Psoas muscle (tissue), 7 donors: ENCODE measurements at regions not wholly inside any gene's neighbourhood (a gene's known extent, or its start where the extent isn't known, plus 50 kb on each side); places are given as distances from the start of the nearest gene placed in this dataset.

Experiments
- ATAC-seq, 4 donors: fragments of 200-7000 bp; cut with Tn5 transposase; one replicate each; pipeline ENCODE4 v1.9.1; 2020; ENCODE audit warnings: moderate library complexity in 3 of 4, mild to moderate bottlenecking in 2 of 4
- DNase-seq, 2 donors: peaks; one replicate each; pipeline ENCODE4 v3.0.0-alpha.2; 2020
- H3K27ac ChIP-seq: fragments of 200-600 bp; one replicate; pipeline ENCODE4 v1.8.0; 2022
- H3K27me3 ChIP-seq, 3 donors: fragments of 200-600 bp in 1 of 3; one replicate each; pipeline versions ENCODE4 v1.6.1 to v1.8.0; 2013 to 2022; ENCODE audit warnings: low read length in 2 of 3, mild to moderate bottlenecking in 2 of 3, moderate library complexity in 1 of 3; ENCODE audit not compliant: insufficient read depth in 3 of 3
- H3K36me3 ChIP-seq, 2 donors: fragments of 200-600 bp in 1 of 2; one replicate each; pipeline versions ENCODE4 v1.6.1 to v1.8.0; 2013 to 2022; ENCODE audit warnings: low read depth in 1 of 2, mild to moderate bottlenecking in 1 of 2, moderate library complexity in 1 of 2; ENCODE audit not compliant: insufficient read depth in 1 of 2
- H3K4me1 ChIP-seq: fragments of 200-600 bp; one replicate; pipeline ENCODE4 v1.8.0; 2022
- H3K4me3 ChIP-seq: fragments of 200-600 bp; one replicate; pipeline ENCODE4 v1.8.0; 2022; ENCODE audit warnings: mild to moderate bottlenecking
- H3K9me3 ChIP-seq: fragments of 200-600 bp; one replicate; pipeline ENCODE4 v1.8.0; 2022
- WGBS, 3 donors: extraction: QIAGEN DNeasy Blood & Tissue Kit; methylation state at CpG; one replicate each; pipeline versions ENCODE4 v1.1.6 to v1.1.7; 2013; 5-methylcytosine and 5-hydroxymethylcytosine counted together
- intact Hi-C, 2 donors: fragments of 100-400 bp; cut with DNase I; formaldehyde crosslinking; loops; one replicate each; pipeline versions ENCODE4 v1.11.0 to v1.14.2; 2022
- TF ChIP-seq, protein P1 (sequence below): fragments of 200-600 bp; IDR thresholded peaks from one replicate; pipeline ENCODE4 v1.8.0; 2022; ENCODE audit warnings: antibody characterized with exemption
- donor health status: healthy with polysubstance abuse.
- donor health status: DM: no; HTN: no; CAD: no; lungs with moderate emphysema.
- donor health status: Bipolar disorder and iron deficiency.
- donor health status: healthy.
- donor health status: DM: yes; HTN: yes; CAD: no.
- donor health status: DM: no; HTN: no; CAD: no.
- donor health status: DM: yes; HTN: yes; CAD: no.

DNA sequence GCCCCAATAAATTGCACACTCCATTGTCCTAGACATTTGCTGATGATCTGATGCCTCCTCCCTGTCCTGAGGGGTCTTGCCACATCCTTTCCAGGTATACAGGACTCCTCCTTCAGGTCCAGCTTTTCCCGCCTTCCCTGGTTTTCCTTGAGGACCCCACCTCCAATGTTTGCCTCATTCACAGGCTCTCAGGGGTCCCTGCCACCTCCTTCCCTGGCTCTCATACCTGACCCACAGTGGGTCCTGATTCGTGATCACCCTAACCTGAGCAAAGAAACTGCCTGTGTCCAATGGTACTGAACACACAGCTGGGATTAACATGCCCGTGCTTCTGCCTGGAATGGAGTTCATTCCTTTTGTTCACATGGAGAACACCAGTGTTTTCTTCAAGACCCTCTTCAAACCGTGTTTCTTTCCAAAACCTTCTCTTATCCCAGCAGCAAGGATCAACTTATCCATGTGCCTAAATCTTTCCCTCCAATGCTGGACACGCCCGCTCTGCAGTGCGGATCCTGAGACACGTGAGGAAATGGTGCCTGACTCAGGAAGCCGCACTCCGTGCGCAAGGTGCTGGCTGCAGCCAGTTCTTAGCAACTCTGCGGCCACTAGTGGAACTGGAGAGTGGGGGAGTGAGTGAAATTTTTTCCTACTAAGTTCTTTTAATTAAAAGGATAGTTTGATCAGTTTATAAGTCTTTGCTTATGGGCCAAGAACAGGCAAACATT lies 354.6 kb upstream of the SHH start:
- Histone ChIP-seq H3K4me1 (no peaks in the 10 kb centered on the region), H3K27me3 (no peaks in the 10 kb centered on the region), H3K36me3 (no peaks in the 10 kb centered on the region), H3K9me3 (no peaks in the 10 kb centered on the region), H3K4me3 (no peak overlapping the region), H3K27ac (no peak overlapping the region)
- TF ChIP-seq, protein P1, sequence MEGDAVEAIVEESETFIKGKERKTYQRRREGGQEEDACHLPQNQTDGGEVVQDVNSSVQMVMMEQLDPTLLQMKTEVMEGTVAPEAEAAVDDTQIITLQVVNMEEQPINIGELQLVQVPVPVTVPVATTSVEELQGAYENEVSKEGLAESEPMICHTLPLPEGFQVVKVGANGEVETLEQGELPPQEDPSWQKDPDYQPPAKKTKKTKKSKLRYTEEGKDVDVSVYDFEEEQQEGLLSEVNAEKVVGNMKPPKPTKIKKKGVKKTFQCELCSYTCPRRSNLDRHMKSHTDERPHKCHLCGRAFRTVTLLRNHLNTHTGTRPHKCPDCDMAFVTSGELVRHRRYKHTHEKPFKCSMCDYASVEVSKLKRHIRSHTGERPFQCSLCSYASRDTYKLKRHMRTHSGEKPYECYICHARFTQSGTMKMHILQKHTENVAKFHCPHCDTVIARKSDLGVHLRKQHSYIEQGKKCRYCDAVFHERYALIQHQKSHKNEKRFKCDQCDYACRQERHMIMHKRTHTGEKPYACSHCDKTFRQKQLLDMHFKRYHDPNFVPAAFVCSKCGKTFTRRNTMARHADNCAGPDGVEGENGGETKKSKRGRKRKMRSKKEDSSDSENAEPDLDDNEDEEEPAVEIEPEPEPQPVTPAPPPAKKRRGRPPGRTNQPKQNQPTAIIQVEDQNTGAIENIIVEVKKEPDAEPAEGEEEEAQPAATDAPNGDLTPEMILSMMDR, result no peak
- 80 to 84% (median 81%) methylated on average over 12 of the region's 12 CpGs for WGBS, 3 donors
- ATAC-seq, result no peak
- intact Hi-C loops, result no loop called here
- DNase-seq, result no peak

DNA sequence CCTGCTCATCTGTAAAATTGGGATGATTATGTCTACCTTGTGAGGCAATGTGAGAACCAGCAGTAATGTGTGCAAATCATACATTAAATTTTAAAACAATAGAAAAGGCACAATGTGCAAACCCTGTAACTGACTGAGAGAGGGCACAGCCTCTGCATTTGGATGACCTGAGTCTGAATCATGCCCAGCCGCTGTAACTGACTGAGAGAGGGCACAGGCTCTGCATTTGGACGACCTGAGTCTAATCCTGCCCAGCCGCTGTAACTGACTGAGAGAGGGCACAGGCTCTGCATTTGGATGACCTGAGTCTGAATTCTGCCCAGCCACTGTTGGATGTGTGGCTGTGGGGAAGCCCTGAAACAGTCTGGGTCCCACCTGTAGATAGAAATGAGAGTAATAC lies 351.5 kb upstream of the SHH start:
- intact Hi-C loops, result no loop called here
- no peak overlapping the region for H3K4me3 ChIP-seq
- TF ChIP-seq, protein P1, result no peak
- ATAC-seq (no peak), DNase-seq (no peak)
- no peaks in the 10 kb centered on the region for H3K9me3 ChIP-seq
- no peaks in the 10 kb centered on the region for H3K36me3 ChIP-seq
- WGBS, 3 donors, result 77 to 80% (median 78%) methylated on average over 3 of the region's 3 CpGs
- no peaks in the 10 kb centered on the region for H3K27me3 ChIP-seq
- no peaks in the 10 kb centered on the region for H3K4me1 ChIP-seq
- H3K27ac ChIP-seq, result no peak overlapping the region

DNA sequence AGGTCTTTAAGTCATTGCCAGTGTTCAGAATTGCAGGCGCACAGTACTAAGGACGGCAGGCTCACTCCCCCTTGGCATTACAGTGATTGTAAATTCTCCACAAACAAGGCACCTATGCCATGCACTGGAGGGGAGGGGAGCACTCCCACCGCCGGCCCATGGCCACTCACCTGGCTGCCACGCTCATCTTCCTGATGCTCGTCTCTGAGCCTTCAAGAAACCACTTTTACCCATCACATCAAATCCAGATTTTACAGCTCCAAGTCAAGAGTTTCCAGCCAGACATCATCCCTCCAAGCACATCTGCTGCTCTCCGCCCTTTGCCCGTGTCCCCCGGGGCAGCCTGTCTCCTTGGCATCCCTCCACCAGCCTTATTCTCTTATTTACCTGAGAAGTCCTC lies 350.2 kb upstream of the SHH start:
- DNase-seq (no peak), ATAC-seq (no peak)
- intact Hi-C loops, result no loop called here
- WGBS, 3 donors, result 69 to 77% (median 76%) methylated on average over 9 of the region's 9 CpGs
- H3K9me3 ChIP-seq, result no peaks in the 10 kb centered on the region
- H3K27ac ChIP-seq, result no peak overlapping the region
- peaks cover 0 to 4% (median 0%) of the 10 kb centered on the region in 3 donors for H3K27me3 ChIP-seq
- no peak overlapping the region for H3K4me3 ChIP-seq
- H3K4me1 ChIP-seq, result no peaks in the 10 kb centered on the region
- TF ChIP-seq, protein P1, result no peak
- no peaks in the 10 kb centered on the region for H3K36me3 ChIP-seq

DNA sequence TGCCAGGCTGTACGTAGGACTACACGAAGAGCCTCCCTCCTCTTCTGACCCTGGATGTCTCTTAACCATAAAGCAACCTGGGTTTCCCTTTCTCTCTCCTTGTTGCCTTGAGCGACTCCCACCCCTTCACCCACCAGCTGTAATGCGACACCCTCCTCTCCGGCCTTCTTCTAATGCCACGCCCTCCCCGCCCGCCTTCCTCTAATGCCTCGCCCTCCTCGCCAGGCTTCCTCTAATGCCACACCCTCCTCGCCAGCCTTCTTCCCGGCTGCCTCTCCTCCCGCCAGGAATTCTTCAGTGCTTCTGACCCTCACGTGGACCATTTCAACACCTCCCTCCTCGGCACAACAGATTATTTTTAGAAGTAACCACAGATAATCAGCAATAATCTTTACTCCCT lies 348.5 kb upstream of the SHH start:
- WGBS, 3 donors, result 18 to 24% (median 18%) methylated on average over 15 of the region's 15 CpGs
- Histone ChIP-seq H3K9me3 (no peaks in the 10 kb centered on the region), H3K4me1 (no peaks in the 10 kb centered on the region), H3K27ac (no peak overlapping the region), H3K36me3 (no peaks in the 10 kb centered on the region), H3K27me3 (peaks cover 0 to 6% (median 0%) of the 10 kb centered on the region in 3 donors), H3K4me3 (no peak overlapping the region)
- TF ChIP-seq, protein P1, result no peak
- intact Hi-C loops, result no loop called here
- DNase-seq, result no peak
- no peak for ATAC-seq

DNA sequence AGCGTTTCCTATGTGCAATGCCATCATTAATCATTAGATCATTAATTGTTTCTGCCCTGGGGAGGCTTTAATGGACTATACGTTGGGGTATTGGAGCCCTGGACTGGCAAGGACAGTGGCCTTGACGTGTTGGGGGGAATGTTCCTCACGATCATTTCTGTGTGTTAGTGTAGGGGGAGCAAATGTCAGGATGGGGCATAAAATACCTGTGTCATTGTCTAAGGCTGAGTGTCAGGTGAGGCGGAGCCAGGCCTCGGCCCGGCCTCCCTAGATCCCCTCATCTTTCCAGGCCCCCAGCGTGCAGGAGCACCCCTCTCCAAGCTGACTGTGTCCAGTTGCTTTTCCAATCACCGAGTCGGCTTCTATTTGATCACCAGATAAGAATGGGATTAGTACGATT lies 346.4 kb upstream of the SHH start:
- intact Hi-C loops, result no loop called here
- Histone ChIP-seq H3K27ac (no peak overlapping the region), H3K27me3 (peaks cover 0 to 6% (median 0%) of the 10 kb centered on the region in 3 donors), H3K4me1 (no peaks in the 10 kb centered on the region), H3K9me3 (no peaks in the 10 kb centered on the region), H3K36me3 (no peaks in the 10 kb centered on the region), H3K4me3 (no peak overlapping the region)
- TF ChIP-seq, protein P1, result no peak
- ATAC-seq (no peak), DNase-seq (no peak)
- 75 to 81% (median 80%) methylated on average over 11 of the region's 11 CpGs for WGBS, 3 donors
